Neural cell (in vitro differentiated cells): ENCODE measurements at regions not wholly inside any gene's neighbourhood (a gene's known extent, or its start where the extent isn't known, plus 50 kb on each side); places are given as distances from the start of the nearest gene placed in this dataset.

Experiments
- EP300 ChIP-seq: fragments of 450-650 bp; conservative IDR thresholded peaks from 2 replicates; pipeline ENCODE4 v1.6.1; 2014; ENCODE audit warnings: antibody characterized with exemption, mild to moderate bottlenecking, moderate library complexity; ENCODE audit not compliant: poor library complexity, severe bottlenecking
- EZH2 ChIP-seq: fragments of 200-600, 300-800 bp; shearing (Covaris generic), sonication (generic); IDR thresholded peaks from 2 replicates; pipeline ENCODE4 v1.6.1; 2014; ENCODE audit warnings: antibody characterized with exemption, low read length, borderline replicate concordance, mild to moderate bottlenecking; ENCODE audit not compliant: insufficient read depth, poor library complexity, severe bottlenecking
- MXI1 ChIP-seq: fragments of 450-650 bp; conservative IDR thresholded peaks from 2 replicates; pipeline ENCODE4 v1.6.1; 2014; ENCODE audit warnings: antibody characterized with exemption, mild to moderate bottlenecking; ENCODE audit not compliant: poor library complexity, severe bottlenecking
- REST ChIP-seq: IDR thresholded peaks from 2 replicates; pipeline ENCODE4 v1.6.1; 2012; ENCODE audit warnings: borderline replicate concordance
- SMC3 ChIP-seq: fragments of 450-650 bp; conservative IDR thresholded peaks from 2 replicates; pipeline ENCODE4 v1.6.1; 2014; ENCODE audit warnings: antibody characterized with exemption, mild to moderate bottlenecking, moderate library complexity; ENCODE audit not compliant: poor library complexity
- TF ChIP-seq, protein P1 (sequence below): fragments of 450-650 bp; IDR thresholded peaks from 2 replicates; pipeline ENCODE4 v1.5.1; 2014; ENCODE audit warnings: antibody characterized with exemption, mild to moderate bottlenecking, moderate library complexity; ENCODE audit not compliant: poor library complexity, severe bottlenecking

- no peak for TF ChIP-seq MXI1
- TF ChIP-seq EZH2: no peak
- TF ChIP-seq, protein P1, sequence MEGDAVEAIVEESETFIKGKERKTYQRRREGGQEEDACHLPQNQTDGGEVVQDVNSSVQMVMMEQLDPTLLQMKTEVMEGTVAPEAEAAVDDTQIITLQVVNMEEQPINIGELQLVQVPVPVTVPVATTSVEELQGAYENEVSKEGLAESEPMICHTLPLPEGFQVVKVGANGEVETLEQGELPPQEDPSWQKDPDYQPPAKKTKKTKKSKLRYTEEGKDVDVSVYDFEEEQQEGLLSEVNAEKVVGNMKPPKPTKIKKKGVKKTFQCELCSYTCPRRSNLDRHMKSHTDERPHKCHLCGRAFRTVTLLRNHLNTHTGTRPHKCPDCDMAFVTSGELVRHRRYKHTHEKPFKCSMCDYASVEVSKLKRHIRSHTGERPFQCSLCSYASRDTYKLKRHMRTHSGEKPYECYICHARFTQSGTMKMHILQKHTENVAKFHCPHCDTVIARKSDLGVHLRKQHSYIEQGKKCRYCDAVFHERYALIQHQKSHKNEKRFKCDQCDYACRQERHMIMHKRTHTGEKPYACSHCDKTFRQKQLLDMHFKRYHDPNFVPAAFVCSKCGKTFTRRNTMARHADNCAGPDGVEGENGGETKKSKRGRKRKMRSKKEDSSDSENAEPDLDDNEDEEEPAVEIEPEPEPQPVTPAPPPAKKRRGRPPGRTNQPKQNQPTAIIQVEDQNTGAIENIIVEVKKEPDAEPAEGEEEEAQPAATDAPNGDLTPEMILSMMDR: no peak
- TF ChIP-seq REST: no peak
- TF ChIP-seq EP300: no peak
- no peak for TF ChIP-seq SMC3
These were observed 195.0 kb upstream of the PRPS1L1 start for GRCh38 chr7:18222636-18223035.
